Vagina (tissue), 2 donors: ENCODE measurements at regions not wholly inside any gene's neighbourhood (a gene's known extent, or its start where the extent isn't known, plus 50 kb on each side); places are given as distances from the start of the nearest gene placed in this dataset.
"Not testable (repeated sequence)": the region's sequence is repeated elsewhere in the genome, so short reads cannot be mapped to it uniquely, and the experiment has no call there.

Experiments
- DNase-seq, 2 donors: peaks; one replicate each; pipeline ENCODE4 v3.0.0-alpha.2; 2017; ENCODE audit errors: extremely low spot score in 2 of 2
- H3K27ac ChIP-seq: fragments of 200-600 bp; sonication (generic); one replicate; pipeline ENCODE4 v1.5.1; 2019
- H3K27me3 ChIP-seq: fragments of 200-600 bp; sonication (generic); one replicate; pipeline ENCODE4 v1.5.1; 2019
- H3K36me3 ChIP-seq, 2 donors: fragments of 200-600 bp; sonication (generic); one replicate each; pipeline ENCODE4 v1.5.1; 2017 to 2019
- H3K4me1 ChIP-seq: fragments of 200-600 bp; sonication (generic); one replicate; pipeline ENCODE4 v1.5.1; 2019
- H3K4me3 ChIP-seq, 2 donors: fragments of 200-600 bp; sonication (generic); 1 replicate in 1 of 2; 2 replicates in 1 of 2; pipeline ENCODE4 v1.5.1; 2016 to 2019
- H3K9me3 ChIP-seq: fragments of 200-600 bp; sonication (generic); one replicate; pipeline ENCODE4 v1.5.1; 2019
- CTCF ChIP-seq, 3 experiments: fragments of 450-650 bp in 2 of 3; fragments of 200-600 bp in 1 of 3; sonication (generic) in 1 of 3; IDR thresholded peaks; one replicate each; pipeline ENCODE4 v1.5.1; 2017 to 2019; ENCODE audit warnings: antibody characterized with exemption in 3 of 3, mild to moderate bottlenecking in 2 of 3, moderate library complexity in 2 of 3
- POLR2A ChIP-seq, 2 donors: fragments of 450-650 bp; IDR thresholded peaks; one replicate each; pipeline ENCODE4 v1.6.1; 2017; ENCODE audit warnings: antibody characterized with exemption in 2 of 2, mild to moderate bottlenecking in 2 of 2, moderate library complexity in 2 of 2
- POLR2AphosphoS5 ChIP-seq, 2 donors: sonication (generic); formaldehyde crosslinking; IDR thresholded peaks; one replicate each; pipeline ENCODE4 v1.9.0; 2017; ENCODE audit warnings: antibody characterized with exemption in 2 of 2, mild to moderate bottlenecking in 2 of 2, low read depth in 1 of 2; ENCODE audit not compliant: insufficient read depth in 1 of 2
- intact Hi-C: fragments of 100-400 bp; cut with DNase I; formaldehyde crosslinking; loops from one replicate; pipeline ENCODE4 v1.15.1; 2023

GRCh38 chr1:60916906-60917305 lies 165.5 kb upstream of the NFIA start:
- Histone ChIP-seq H3K27me3 (no peaks in the 10 kb centered on the region), H3K36me3 (no peaks in the 10 kb centered on the region), H3K27ac (no peak overlapping the region), H3K4me3 (no peak overlapping the region), H3K4me1 (no peaks in the 10 kb centered on the region), H3K9me3 (no peaks in the 10 kb centered on the region)
- intact Hi-C loops, result no loop called here
- no peak for DNase-seq
- TF ChIP-seq POLR2A (IDR thresholded peaks at IDR 0.05) (no peak), CTCF (IDR thresholded peaks at IDR 0.05) (no peak), POLR2AphosphoS5 (IDR thresholded peaks at IDR 0.05; ENCODE audit: insufficient read depth in 1 of 2, low read depth in 1 of 2) (no peak)

GRCh38 chr1:60916199-60916598 lies 166.2 kb upstream of the NFIA start:
- Histone ChIP-seq H3K36me3 (no peaks in the 10 kb centered on the region), H3K9me3 (no peaks in the 10 kb centered on the region), H3K4me1 (no peaks in the 10 kb centered on the region), H3K4me3 (no peak overlapping the region), H3K27me3 (no peaks in the 10 kb centered on the region), H3K27ac (no peak overlapping the region)
- intact Hi-C loops, result no loop called here
- TF ChIP-seq POLR2AphosphoS5 (IDR thresholded peaks at IDR 0.05; ENCODE audit: insufficient read depth in 1 of 2, low read depth in 1 of 2), result no peak
- TF ChIP-seq CTCF (IDR thresholded peaks at IDR 0.05), result no peak
- no peak for DNase-seq

GRCh38 chr1:60915441-60915840 lies 166.9 kb upstream of the NFIA start:
- Histone ChIP-seq H3K9me3 (no peaks in the 10 kb centered on the region), H3K27me3 (no peaks in the 10 kb centered on the region), H3K36me3 (no peaks in the 10 kb centered on the region), H3K27ac (no peak overlapping the region), H3K4me3 (no peak overlapping the region), H3K4me1 (no peaks in the 10 kb centered on the region)
- TF ChIP-seq CTCF (IDR thresholded peaks at IDR 0.05), result no peak
- TF ChIP-seq POLR2A (IDR thresholded peaks at IDR 0.05), result no peak
- TF ChIP-seq POLR2AphosphoS5 (IDR thresholded peaks at IDR 0.05; ENCODE audit: insufficient read depth in 1 of 2, low read depth in 1 of 2), result no peak
- intact Hi-C loops, result no loop called here
- no peak for DNase-seq

GRCh38 chr1:60914982-60915381 lies 167.4 kb upstream of the NFIA start:
- DNase-seq, result no peak
- no peak overlapping the region for H3K4me3 ChIP-seq
- H3K36me3 ChIP-seq, result no peaks in the 10 kb centered on the region
- no peak overlapping the region for H3K27ac ChIP-seq
- no peak for TF ChIP-seq CTCF (IDR thresholded peaks at IDR 0.05)
- no peak for TF ChIP-seq POLR2A (IDR thresholded peaks at IDR 0.05)
- no peak for TF ChIP-seq POLR2AphosphoS5 (IDR thresholded peaks at IDR 0.05; ENCODE audit: insufficient read depth in 1 of 2, low read depth in 1 of 2)
- no peaks in the 10 kb centered on the region for H3K9me3 ChIP-seq
- intact Hi-C loops, result no loop called here
- H3K4me1 ChIP-seq, result no peaks in the 10 kb centered on the region
- no peaks in the 10 kb centered on the region for H3K27me3 ChIP-seq

- DNase-seq, H3K27ac ChIP-seq, intact Hi-C loops, H3K4me3 ChIP-seq, H3K4me1 ChIP-seq, H3K27me3 ChIP-seq, H3K36me3 ChIP-seq, H3K9me3 ChIP-seq: not testable (repeated sequence)
Measured at GRCh38 chr1:60913708-60914107, 168.7 kb upstream of the NFIA start.

GRCh38 chr1:60913039-60913438 lies 169.3 kb upstream of the NFIA start:
- Histone ChIP-seq H3K4me3 (no peak overlapping the region), H3K4me1 (no peaks in the 10 kb centered on the region), H3K27me3 (no peaks in the 10 kb centered on the region), H3K27ac (no peak overlapping the region), H3K9me3 (no peaks in the 10 kb centered on the region), H3K36me3 (no peaks in the 10 kb centered on the region)
- no peak for TF ChIP-seq CTCF (IDR thresholded peaks at IDR 0.05)
- TF ChIP-seq POLR2AphosphoS5 (IDR thresholded peaks at IDR 0.05; ENCODE audit: insufficient read depth in 1 of 2, low read depth in 1 of 2), result no peak
- TF ChIP-seq POLR2A (IDR thresholded peaks at IDR 0.05), result no peak
- intact Hi-C loops, result no loop called here
- DNase-seq, result no peak
